GM18867 (cell line): ENCODE measurements at regions not wholly inside any gene's neighbourhood (a gene's known extent, or its start where the extent isn't known, plus 50 kb on each side); places are given as distances from the start of the nearest gene placed in this dataset.

ENCODE experiments used
- ATAC-seq: cut with Tn5 transposase; IDR thresholded peaks from one replicate; pipeline ENCODE4 v1.9.1; 2021; ENCODE audit warnings: mild to moderate bottlenecking, moderate library complexity; ENCODE audit not compliant: unreplicated experiment

GRCh38 chr12:116454950-116455447 is 104.2 kb upstream of the MAP1LC3B2 start:
- ATAC-seq, result no peak

- ATAC-seq, result no peak
These were observed 103.4 kb upstream of the MAP1LC3B2 start for GRCh38 chr12:116455540-116456329.

GRCh38 chr12:116456330-116457082 is 102.7 kb upstream of the MAP1LC3B2 start:
- ATAC-seq, result no peak

DNA sequence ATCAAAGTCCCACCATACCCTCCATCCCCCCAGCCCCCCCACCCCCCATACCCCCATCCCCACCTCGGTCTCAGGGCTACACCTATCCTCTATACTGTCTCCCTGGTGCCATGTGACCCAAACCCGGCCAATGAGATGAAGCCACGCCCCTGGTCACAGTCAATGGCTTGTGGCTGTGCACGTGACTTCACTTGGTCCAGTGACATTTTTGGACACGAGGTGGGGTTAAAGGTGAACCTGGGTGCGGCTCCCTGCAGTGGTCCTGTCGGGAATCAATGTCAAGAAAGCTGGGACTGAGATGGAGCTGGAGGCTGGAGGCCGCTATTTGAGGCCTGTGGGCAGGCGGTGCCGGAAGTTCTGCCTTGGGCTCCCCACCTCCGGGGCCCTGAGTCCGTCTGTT is 100.7 kb upstream of the MAP1LC3B2 start:
- ATAC-seq, result no peak

GRCh38 chr12:116459011-116459875 is 99.9 kb upstream of the MAP1LC3B2 start:
- no peak for ATAC-seq

DNA sequence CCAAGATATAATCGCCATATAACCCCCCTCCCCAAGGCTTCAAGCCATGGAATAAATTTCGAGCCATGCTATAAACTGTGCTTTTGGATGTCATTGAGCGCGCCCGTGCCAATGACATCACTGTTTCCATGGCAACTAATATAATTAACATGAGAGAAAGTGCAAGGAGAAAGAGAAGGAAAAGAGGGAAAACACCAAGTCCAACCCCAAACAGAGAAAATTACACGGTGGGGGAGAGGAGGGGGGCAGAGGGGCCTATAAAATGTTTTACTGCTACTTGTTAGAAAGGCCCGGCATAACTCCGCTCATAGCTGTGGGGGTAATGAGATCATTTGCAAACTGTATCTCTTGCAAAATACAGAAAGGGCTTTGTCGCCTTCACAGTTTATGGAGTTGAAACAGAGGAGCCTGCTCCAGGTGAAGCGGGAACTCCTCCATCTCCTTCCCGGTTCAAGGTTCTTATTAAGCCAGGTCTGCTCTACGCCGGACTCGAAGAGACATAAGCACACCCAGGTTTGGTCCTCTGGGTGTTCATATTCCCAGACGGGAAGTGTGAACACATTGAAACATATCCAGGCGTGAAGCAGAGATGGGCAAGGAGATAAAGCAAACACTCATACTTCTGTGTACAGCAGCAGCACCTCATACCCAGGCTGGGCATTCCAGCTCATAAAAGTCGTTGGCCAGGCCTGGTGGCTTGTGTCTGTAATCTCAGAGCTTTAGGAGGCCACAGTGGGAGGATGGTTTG is 99.1 kb upstream of the MAP1LC3B2 start:
- ATAC-seq, result no peak

DNA sequence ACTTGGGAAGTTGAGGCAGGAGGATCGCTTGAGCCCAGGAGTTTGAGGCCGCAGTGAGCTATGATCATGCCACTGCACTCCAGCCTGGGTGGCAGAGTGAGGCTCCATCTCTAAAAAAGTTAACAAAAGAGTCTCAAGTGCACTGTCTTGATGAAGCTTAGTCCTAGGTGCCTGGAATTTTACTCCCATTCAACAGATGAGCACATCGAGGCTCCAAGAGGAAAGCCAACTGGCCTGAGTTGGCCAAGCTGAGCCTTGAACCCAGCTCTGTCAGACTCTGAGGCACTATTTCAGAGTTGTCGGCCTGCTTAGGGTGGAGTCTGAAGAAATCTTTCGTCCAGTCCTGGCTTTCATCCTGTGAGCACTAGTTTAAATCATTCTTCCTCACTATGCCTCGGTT is 98.1 kb upstream of the MAP1LC3B2 start:
- ATAC-seq, result no peak

DNA sequence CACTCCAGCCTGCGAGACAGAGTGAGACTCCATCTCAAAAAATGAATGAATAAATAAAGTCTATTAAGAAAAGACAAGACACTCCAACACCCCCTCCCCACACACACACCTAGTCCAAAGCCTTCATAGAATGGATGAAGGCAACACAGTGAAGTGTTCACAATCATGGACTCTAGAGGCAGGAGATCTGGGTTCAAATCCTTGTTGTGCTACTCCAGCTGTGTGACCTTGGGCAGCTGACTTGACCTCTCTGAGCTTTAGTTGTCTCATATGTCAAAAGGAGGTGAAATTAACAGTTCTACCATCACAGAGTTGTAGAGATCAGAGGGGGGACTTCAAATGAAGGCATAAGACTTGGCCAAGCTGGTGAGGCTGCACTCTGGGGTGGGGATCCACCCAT is 95.8 kb upstream of the MAP1LC3B2 start:
- no peak for ATAC-seq

DNA sequence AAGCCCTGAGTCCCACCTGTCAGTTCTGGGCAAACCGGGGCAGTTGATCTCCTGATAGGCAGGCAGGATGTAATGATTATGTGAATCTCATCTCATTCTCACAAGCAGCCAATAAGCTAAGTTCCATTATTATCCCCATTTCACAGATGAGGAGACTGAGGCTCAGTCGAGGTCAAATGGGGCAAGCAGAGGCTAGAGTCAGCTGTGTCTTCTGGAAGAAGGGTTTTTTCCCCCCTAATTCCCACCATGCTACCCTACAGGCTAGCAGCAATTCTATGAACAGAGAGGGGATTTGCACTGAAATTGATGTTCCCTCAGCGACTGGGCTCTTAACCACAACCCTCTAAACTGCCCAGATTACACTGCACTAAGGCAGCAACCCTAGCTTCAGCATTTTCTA is 93.8 kb upstream of the MAP1LC3B2 start:
- ATAC-seq, result no peak

DNA sequence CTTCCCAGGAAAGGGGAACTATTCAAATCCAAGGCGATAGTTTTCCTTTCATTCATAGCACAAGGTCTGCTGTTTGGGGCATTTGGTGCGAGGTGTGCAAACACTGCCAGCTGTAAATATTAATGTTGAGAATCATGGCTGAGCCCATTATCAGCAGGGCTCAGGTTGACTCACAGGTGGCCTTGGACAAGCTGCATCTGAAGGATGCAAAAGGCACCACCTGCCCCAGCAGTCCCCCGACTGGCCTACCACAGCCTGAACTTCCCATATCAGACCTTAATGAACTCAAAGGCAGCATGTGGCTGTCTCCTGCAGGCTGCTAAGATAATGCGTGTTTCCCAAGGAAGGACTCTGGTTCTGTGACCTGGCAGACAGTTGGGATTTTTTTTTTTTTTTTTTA is 93.3 kb upstream of the MAP1LC3B2 start:
- no peak for ATAC-seq

DNA sequence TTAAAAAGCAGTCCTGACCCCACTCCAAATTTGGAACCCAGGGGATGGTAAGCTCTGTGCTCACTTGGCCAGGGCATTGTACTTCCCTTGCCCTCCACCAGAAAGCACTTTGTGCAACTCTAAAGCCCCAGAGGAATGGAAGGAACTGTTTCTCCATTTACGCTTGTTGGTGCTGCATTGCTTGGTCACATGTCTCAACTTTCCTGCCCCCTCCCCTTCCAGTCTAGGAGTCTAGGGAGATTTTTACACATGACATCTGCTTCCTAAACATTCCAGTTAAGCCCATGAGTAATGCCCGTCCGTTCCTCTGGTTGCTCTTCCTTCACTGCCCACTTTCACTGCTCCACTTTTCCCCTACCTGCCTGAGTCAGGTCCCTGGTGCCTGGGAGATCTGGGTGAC is 92.6 kb upstream of the MAP1LC3B2 start:
- no peak for ATAC-seq

- no peak for ATAC-seq
These were observed 89.8 kb upstream of the MAP1LC3B2 start for GRCh38 chr12:116469344-116469743.

- ATAC-seq, result no peak
These were observed 87.6 kb upstream of the MAP1LC3B2 start for GRCh38 chr12:116471544-116471943.

DNA sequence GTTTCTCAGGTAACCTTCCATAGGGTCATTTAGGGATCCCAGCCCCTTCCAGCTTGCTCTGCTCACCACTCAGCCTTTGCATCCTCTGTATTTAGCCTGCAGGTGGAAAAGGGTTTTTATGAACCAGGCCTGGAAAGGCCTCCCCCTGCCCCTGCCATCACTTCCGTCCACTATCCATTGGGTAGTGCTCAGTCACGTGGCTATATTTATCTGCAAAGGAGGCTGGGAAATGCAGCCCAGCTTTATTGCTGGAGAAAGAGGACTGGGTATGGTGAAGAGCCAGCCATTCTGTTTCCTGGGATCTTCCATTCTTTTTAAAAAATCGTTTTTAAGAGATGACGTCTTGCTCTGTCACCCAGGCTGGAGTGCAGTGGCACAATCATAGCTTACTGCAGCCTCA is 87.0 kb upstream of the MAP1LC3B2 start:
- ATAC-seq, result no peak

DNA sequence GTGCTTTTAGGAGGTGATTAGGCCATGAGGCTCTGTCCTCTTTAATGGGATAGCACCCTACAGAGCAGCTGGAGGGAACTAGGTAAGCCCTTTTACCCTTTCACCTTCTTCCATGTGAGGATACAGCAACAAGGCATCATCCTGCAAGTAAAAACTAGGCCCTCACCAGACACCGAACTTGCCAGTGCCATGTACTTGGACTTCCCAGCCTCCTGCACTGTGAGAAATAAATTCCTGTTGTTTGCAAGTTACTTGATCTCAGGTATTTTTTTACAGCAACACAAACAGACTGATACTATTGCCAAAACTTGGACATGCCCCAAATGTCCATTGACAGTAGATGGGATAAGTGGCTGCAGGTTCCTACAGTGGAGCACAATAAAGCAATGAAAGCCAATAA is 85.8 kb upstream of the MAP1LC3B2 start:
- no peak for ATAC-seq

DNA sequence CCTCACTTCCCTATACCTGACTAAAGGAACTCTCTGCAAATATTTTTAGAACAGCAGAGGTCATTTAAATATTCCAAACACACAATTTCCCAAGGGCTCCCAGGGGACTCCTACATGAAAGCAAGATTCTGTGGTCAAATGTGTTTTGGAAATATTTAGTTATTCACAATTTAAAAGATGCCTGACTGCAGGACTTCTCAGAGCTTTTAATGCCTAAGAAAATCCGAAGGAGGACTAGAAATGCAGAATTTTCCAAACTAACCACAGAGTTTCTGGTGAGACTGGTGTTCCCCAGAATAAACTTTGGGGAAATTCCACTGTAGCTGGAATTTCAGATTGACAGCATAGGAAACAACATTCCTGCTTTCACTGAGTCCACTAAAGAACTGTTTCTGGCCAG is 84.8 kb upstream of the MAP1LC3B2 start:
- ATAC-seq, result no peak

GRCh38 chr12:116474899-116475298 is 84.3 kb upstream of the MAP1LC3B2 start:
- no peak for ATAC-seq

DNA sequence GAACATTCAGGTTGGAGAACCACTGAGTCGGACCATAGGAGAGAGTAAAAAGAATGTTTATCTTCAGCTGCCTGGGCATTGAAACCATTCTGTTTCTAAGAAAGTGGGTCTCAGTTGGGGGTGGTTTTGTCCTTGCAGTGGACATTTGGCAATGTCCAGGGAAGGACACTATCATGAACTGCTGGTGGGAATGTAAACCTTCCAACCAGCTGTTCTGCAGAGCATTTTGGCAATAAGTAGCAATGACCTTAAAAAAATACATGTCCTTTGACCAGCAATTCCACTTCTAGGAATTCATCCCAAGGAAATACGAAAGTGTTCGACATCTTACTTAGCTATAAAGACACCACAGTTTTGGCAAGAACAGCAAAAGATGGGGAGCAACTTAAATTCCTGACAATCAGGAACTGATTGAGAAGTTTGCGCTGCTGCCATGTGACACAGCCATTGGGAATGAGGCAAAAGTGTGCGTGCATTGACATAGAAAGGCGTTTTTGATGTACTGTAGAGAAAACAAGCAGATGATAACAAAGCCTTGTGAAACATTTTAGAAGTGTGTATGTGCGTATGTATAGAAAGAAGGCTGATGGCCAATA is 82.9 kb upstream of the MAP1LC3B2 start:
- no peak for ATAC-seq

GRCh38 chr12:116478243-116478773 is 80.9 kb upstream of the MAP1LC3B2 start:
- no peak for ATAC-seq
